A673 (cell line): ENCODE measurements at regions not wholly inside any gene's neighbourhood (a gene's known extent, or its start where the extent isn't known, plus 50 kb on each side); places are given as distances from the start of the nearest gene placed in this dataset.

ENCODE experiments used
- CTCF ChIP-seq: fragments of 300-800, 200-600 bp; sonication (generic); conservative IDR thresholded peaks from 2 replicates; pipeline ENCODE4 v1.5.1; 2017; ENCODE audit warnings: low read depth, mild to moderate bottlenecking, antibody characterized with exemption, low read length, moderate library complexity, mixed read lengths
- EZH2 ChIP-seq: fragments of 200-600 bp; sonication (generic); IDR thresholded peaks from 2 replicates; pipeline ENCODE4 v1.6.1; 2017; ENCODE audit warnings: borderline replicate concordance, low read depth, mild to moderate bottlenecking, mixed read lengths, antibody characterized with exemption, low read length; ENCODE audit not compliant: poor library complexity, severe bottlenecking

- TF ChIP-seq CTCF (no peak), EZH2 (no peak)
These were observed 146.5 kb upstream of the MYL2 start for GRCh38 chr12:111066744-111067437.
